Ishikawa (cell line): ENCODE measurements at regions not wholly inside any gene's neighbourhood (a gene's known extent, or its start where the extent isn't known, plus 50 kb on each side); places are given as distances from the start of the nearest gene placed in this dataset.

Source experiments
- CREB1 ChIP-seq: IDR thresholded peaks from 2 replicates; pipeline ENCODE4 v1.6.1; 2012; ENCODE audit warnings: low read depth
- EP300 ChIP-seq: IDR thresholded peaks from 2 replicates; pipeline ENCODE4 v1.6.1; 2012; ENCODE audit warnings: borderline replicate concordance
- FOXM1 ChIP-seq: IDR thresholded peaks from 2 replicates; pipeline ENCODE4 v1.6.1; 2012; ENCODE audit warnings: low read depth, borderline replicate concordance
- RAD21 ChIP-seq: IDR thresholded peaks from 2 replicates; pipeline ENCODE4 v1.6.1; 2012; ENCODE audit warnings: low read depth
- REST ChIP-seq: IDR thresholded peaks from 2 replicates; pipeline ENCODE4 v1.6.1; 2012; ENCODE audit warnings: low read depth, mild to moderate bottlenecking
- YY1 ChIP-seq: IDR thresholded peaks from 2 replicates; pipeline ENCODE4 v1.6.1; 2012; ENCODE audit warnings: low read depth

GRCh38 chr4:160202802-160203201, 1099.9 kb downstream of the RAPGEF2 start:
- TF ChIP-seq YY1 (no peak), FOXM1 (no peak), EP300 (no peak), RAD21 (no peak), REST (no peak), CREB1 (no peak)
